Fibroblast of villous mesenchyme (primary cell): ENCODE measurements at regions not wholly inside any gene's neighbourhood (a gene's known extent, or its start where the extent isn't known, plus 50 kb on each side); places are given as distances from the start of the nearest gene placed in this dataset.
"Not testable (repeated sequence)": the region's sequence is repeated elsewhere in the genome, so short reads cannot be mapped to it uniquely, and the experiment has no call there.

ENCODE experiments used
- DNase-seq: peaks from one replicate; pipeline ENCODE4 v3.0.0-alpha.2; 2010; ENCODE audit warnings: low read depth
- H3K4me3 ChIP-seq: 2 replicates; pipeline ENCODE4 v1.5.1; 2011; ENCODE audit warnings: low read depth, mild to moderate bottlenecking, low read length
- TF ChIP-seq, protein P1 (sequence below): IDR thresholded peaks from 2 replicates; pipeline ENCODE4 v1.5.1; 2012; ENCODE audit warnings: low read depth, mild to moderate bottlenecking, low read length; ENCODE audit not compliant: insufficient read depth

DNA sequence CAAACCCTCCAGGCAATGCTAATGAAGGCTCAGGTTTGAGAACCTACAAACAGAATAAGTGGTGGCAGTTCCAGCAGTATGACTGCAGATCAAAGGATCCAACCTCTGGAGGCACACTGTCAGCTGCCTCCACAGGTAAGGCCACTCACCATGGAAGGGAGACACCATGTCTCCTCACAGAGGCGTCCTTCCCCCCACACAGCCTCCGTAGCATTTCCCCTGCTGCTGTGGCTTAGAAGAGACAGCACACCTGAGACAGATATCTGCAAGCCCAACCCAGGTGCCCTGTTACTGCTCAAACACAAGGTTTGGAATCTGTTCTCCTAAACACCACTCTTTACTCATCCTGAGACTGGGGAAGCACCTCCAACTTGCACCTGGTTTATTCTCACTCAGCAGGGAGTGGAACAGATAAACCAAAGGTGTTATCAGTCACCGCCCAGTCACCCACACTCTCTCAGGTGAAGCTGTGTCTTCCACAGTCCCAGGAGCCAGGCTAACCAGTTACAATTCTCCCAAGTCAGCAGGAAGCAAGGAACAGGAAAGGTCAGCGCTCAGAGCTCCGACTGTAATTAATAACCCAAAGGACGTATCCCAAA is 311.2 kb downstream of the FOXO1 start:
- H3K4me3 ChIP-seq, result no peak overlapping the region
- TF ChIP-seq, protein P1, sequence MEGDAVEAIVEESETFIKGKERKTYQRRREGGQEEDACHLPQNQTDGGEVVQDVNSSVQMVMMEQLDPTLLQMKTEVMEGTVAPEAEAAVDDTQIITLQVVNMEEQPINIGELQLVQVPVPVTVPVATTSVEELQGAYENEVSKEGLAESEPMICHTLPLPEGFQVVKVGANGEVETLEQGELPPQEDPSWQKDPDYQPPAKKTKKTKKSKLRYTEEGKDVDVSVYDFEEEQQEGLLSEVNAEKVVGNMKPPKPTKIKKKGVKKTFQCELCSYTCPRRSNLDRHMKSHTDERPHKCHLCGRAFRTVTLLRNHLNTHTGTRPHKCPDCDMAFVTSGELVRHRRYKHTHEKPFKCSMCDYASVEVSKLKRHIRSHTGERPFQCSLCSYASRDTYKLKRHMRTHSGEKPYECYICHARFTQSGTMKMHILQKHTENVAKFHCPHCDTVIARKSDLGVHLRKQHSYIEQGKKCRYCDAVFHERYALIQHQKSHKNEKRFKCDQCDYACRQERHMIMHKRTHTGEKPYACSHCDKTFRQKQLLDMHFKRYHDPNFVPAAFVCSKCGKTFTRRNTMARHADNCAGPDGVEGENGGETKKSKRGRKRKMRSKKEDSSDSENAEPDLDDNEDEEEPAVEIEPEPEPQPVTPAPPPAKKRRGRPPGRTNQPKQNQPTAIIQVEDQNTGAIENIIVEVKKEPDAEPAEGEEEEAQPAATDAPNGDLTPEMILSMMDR, result no peak
- DNase-seq, result no peak

DNA sequence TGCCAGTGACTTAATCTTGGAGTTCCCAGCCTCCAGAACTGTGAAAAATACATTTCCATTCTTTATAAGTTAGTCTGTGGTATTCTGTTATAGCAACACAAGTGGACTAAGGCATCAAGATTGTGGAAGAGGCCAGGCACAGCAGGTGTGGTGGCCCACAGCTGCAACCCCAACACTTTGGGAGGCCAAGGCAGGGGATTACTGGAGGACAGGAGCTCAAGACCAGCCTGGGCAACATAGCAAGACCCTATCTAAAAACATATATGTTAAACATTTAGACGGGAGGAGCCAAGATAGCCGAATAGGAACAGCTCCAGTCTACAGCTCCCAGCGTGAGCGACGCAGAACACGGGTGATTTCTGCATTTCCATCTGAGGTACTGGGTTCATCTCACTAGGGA is 310.4 kb downstream of the FOXO1 start:
- no peak for DNase-seq
- TF ChIP-seq, protein P1, result no peak
- no peak overlapping the region for H3K4me3 ChIP-seq

DNA sequence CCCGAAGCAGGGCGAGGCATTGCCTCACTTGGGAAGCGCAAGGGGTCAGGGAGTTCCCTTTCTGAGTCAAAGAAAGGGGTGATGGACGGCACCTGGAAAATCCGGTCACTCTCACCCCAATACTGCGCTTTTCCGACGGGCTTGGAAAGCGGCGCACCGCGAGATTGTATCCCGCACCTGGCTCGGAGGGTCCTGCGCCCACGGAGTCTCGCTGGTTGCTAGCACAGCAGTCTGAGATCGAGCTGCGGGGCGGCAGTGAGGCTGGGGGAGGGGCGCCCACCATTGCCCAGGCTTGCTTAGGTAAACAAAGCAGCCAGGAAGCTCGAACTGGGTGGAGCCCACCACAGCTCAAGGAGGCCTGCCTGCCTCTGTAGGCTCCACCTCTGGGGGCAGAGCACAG is 310.0 kb downstream of the FOXO1 start:
- DNase-seq, result not testable (repeated sequence)

DNA sequence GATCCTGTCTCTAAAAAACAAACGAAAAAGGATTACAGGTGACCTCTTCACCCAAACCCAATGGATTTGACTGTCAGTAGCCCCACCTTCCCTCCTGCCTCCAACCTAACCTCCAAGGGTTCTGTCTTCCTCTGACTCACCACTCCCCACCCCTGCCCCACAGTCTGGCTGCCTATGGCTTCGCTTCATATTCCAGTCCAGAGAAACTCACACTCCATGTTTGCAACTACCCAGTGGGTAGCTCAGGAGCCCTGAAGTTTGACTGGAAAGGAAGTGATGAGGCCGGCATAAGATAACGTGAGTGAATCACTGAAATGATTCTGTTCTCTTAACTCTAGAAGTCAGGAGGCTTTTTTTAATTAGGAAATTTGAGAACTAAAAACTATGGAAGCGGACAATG is 303.9 kb downstream of the FOXO1 start:
- TF ChIP-seq, protein P1, result no peak
- no peak for DNase-seq
- H3K4me3 ChIP-seq, result no peak overlapping the region

More for the DNA sequence above, 310.0 kb downstream of the FOXO1 start:
- not testable (repeated sequence) for H3K4me3 ChIP-seq

DNA sequence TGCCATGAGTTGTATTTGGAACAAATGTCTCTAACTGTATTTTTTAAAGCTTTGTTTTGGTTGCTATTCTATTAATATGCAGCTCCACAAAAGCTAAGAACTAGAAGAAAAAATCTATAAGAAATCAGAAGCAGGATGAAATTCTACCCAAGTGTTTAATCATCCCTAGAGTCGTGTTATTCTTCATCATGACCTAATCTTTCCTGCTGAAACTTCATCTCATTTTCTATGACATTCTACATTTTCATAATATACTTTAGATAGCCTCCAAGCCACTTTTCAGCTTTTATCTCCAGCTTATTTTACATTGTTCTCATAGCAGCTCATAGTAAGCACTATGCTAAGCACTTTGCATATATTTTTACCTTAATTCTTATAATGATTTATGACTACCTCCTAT is 302.8 kb downstream of the FOXO1 start:
- DNase-seq, result no peak
- TF ChIP-seq, protein P1, result no peak

DNA sequence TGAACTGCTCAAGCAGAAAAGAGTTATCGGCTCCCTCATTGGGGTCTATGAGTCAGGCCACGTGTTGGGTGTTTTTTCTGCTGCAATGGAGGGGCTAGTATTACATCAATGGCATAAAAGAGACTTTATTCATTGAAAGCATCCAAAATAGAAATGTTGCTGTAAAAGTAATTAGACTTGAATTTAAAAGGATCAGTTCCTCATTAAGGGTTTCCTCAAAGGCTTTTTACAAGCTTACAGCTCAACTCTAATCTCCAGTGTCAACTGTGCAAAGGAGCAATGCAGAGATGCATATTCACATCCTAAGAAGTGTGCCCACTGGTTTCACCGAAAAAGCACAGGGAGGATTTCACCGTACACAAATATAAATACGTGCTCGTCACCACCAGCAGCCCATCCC is 300.3 kb downstream of the FOXO1 start:
- TF ChIP-seq, protein P1, result no peak
- DNase-seq, result no peak
- H3K4me3 ChIP-seq, result no peak overlapping the region

More for the DNA sequence above, 302.8 kb downstream of the FOXO1 start:
- H3K4me3 ChIP-seq, result no peak overlapping the region

DNA sequence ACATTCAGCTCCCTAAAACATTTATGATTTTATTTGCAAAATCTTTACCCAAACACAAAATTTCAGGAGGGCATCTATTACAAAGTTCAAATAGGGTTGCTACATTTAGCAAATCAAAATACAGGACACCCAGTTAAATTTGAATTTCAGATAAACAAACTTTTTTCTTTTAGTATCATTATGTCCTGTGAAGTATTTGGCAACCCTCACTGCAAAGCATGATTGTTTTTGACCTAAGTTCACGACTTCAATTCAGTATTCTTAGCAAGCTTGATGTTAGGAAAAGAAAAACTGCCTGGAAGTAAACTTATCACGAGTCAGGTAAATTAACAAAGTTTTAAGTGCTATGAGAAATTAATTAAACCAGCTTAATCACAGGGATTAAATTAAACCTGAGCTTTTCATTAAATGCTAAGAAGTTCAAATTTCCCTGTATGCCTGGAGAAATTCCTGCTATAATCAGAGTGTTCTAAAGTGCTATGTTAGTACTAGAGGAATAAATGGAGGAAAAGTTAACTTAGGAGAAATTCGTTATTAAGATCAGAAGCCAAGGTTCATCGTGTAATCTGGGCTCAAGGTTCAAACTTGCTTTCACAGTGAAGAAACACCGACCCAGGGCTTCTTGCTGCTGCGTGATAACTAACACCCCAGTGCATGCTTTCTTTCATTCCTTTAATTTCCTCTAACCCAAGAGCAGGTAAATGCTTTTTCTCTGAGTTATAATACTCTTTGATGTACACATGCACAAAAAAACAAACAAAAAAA is 298.1 kb downstream of the FOXO1 start:
- DNase-seq, result no peak
- TF ChIP-seq, protein P1, result no peak
- no peak overlapping the region for H3K4me3 ChIP-seq
